ENCODE measurements at regions not wholly inside any gene's neighbourhood (a gene's known extent, or its start where the extent isn't known, plus 50 kb on each side); places are given as distances from the start of the nearest gene placed in this dataset.

DNA sequence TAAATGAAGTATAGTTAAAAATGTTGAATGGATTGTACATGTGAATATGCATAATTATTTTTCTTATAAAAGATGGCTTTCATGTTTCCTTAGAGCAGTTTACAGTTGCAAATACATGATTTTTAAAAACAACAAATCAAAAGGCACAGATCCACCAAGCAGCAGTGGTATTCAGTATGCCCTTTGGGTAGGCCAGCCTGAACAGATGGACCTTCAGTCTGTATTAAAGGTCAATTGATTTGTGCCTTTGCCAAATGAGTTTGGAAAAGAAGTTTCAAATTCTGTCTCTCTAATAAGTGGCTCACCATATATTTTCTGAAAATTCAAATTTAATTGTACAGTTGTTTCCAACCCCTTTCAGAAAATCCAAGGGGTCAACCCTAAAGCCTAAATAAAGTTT lies 477.1 kb downstream of the NSUN3 start:
- TF ChIP-seq EZH2 (IDR thresholded peaks at IDR 0.05; ENCODE audit: borderline replicate concordance, low read depth, low read length, poor library complexity, severe bottlenecking) = no peak
- TF ChIP-seq, protein P1, sequence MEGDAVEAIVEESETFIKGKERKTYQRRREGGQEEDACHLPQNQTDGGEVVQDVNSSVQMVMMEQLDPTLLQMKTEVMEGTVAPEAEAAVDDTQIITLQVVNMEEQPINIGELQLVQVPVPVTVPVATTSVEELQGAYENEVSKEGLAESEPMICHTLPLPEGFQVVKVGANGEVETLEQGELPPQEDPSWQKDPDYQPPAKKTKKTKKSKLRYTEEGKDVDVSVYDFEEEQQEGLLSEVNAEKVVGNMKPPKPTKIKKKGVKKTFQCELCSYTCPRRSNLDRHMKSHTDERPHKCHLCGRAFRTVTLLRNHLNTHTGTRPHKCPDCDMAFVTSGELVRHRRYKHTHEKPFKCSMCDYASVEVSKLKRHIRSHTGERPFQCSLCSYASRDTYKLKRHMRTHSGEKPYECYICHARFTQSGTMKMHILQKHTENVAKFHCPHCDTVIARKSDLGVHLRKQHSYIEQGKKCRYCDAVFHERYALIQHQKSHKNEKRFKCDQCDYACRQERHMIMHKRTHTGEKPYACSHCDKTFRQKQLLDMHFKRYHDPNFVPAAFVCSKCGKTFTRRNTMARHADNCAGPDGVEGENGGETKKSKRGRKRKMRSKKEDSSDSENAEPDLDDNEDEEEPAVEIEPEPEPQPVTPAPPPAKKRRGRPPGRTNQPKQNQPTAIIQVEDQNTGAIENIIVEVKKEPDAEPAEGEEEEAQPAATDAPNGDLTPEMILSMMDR (conservative IDR thresholded peaks at IDR 0.05; ENCODE audit: low read depth, low read length) = no peak
- no peak for DNase-seq (ENCODE audit: low spot score)
- no TSS peak for BruUV-seq (replicated peaks)
- Histone ChIP-seq H3K36me3 (ENCODE audit: insufficient read depth, low read length, poor library complexity, severe bottlenecking) (no peaks in the 10 kb centered on the region), H3K4me3 (ENCODE audit: low read depth, low read length, poor library complexity, severe bottlenecking) (no peak overlapping the region), H3K27ac (ENCODE audit: low read depth, low read length, poor library complexity, severe bottlenecking) (no peak overlapping the region), H3K27me3 (replicated peaks; ENCODE audit: insufficient read depth, low read depth, low read length, poor library complexity) (no peaks in the 10 kb centered on the region), H3K4me1 (ENCODE audit: insufficient read depth, low read length, poor library complexity, severe bottlenecking) (no peaks in the 10 kb centered on the region), H3K9me3 (ENCODE audit: low read depth, low read length, poor library complexity, severe bottlenecking) (no peaks in the 10 kb centered on the region)
- ChIA-PET CTCF (no interaction called here), POLR2A (ENCODE audit: low non-redundant PET) (no interaction called here)
- intact Hi-C loops (cut with micrococcal nuclease; ENCODE audit: unreplicated experiment) = no loop called here

DNA sequence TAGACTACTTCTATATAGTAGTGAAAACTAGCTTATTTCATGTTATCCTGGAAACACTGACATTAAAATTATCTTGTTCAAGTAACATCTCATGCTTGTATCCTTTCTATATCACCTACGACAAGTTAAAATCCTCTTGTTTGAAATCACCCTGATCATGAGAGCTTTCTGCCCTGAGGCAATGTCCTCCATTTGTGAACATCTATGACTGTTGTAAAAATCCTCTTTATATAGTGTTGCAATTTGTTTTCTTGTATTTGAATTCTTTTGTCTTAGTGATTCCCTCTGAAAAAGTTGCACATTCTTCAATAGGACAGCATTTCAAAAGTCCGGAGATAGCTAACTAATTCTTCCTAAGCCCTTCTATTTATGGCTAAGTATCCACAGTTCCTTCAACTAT lies 480.3 kb downstream of the NSUN3 start:
- Histone ChIP-seq H3K4me1 (ENCODE audit: insufficient read depth, low read length, poor library complexity, severe bottlenecking) (no peaks in the 10 kb centered on the region), H3K27ac (ENCODE audit: low read depth, low read length, poor library complexity, severe bottlenecking) (no peak overlapping the region), H3K36me3 (ENCODE audit: insufficient read depth, low read length, poor library complexity, severe bottlenecking) (no peaks in the 10 kb centered on the region), H3K9me3 (ENCODE audit: low read depth, low read length, poor library complexity, severe bottlenecking) (no peaks in the 10 kb centered on the region), H3K4me3 (ENCODE audit: low read depth, low read length, poor library complexity, severe bottlenecking) (no peak overlapping the region), H3K27me3 (replicated peaks; ENCODE audit: insufficient read depth, low read depth, low read length, poor library complexity) (no peaks in the 10 kb centered on the region)
- POLR2A ChIA-PET (ENCODE audit: low non-redundant PET) = no interaction called here
- no TSS peak for BruUV-seq (replicated peaks)
- no peak for DNase-seq (ENCODE audit: low spot score)
- TF ChIP-seq, protein P1 (conservative IDR thresholded peaks at IDR 0.05; ENCODE audit: low read depth, low read length) = no peak
- TF ChIP-seq EZH2 (IDR thresholded peaks at IDR 0.05; ENCODE audit: borderline replicate concordance, low read depth, low read length, poor library complexity, severe bottlenecking) = no peak
- CTCF ChIA-PET = no interaction called here
- intact Hi-C loops (cut with micrococcal nuclease; ENCODE audit: unreplicated experiment) = no loop called here

DNA sequence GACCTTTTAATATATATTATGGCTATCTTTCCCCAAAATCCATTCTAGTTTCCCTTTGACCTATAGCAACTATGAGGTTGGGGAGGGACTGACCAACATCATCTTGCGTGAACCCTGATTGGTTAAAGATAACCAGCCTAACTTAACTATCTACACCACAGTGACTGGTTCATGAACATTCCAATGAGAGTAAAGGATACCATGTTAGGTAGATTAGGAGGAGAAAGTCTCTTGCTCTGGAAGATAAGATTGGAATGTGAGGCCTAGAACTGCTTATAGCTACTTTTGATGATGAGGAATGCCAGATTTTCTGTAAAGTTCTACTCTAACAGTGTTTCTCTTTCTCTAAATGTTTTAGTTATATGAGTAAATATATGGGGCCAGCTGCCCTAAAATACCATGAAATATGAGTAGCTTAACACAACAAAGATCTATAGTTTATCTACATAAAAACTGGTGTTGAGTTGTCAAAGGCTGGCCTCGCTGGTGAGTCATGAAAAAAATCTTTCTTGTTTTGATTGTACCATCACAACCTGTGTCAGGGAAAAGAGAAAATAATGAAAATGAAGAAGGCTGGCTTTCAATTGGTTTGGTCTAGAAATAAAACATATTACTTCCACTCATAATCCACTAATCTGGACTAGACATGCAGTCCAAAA lies 481.4 kb downstream of the NSUN3 start:
- POLR2A ChIA-PET (ENCODE audit: low non-redundant PET) = no interaction called here
- BruUV-seq (replicated peaks) = no TSS peak
- peaks cover 4% of the 10 kb centered on the region for H3K9me3 ChIP-seq (ENCODE audit: low read depth, low read length, poor library complexity, severe bottlenecking)

More for the DNA sequence above, 481.4 kb downstream of the NSUN3 start:
- DNase-seq (ENCODE audit: low spot score) = no peak
- CTCF ChIA-PET = no interaction called here
- H3K4me3 ChIP-seq (ENCODE audit: low read depth, low read length, poor library complexity, severe bottlenecking) = no peak overlapping the region
- no peaks in the 10 kb centered on the region for H3K27me3 ChIP-seq (replicated peaks; ENCODE audit: insufficient read depth, low read depth, low read length, poor library complexity)
- H3K27ac ChIP-seq (ENCODE audit: low read depth, low read length, poor library complexity, severe bottlenecking) = no peak overlapping the region
- H3K4me1 ChIP-seq (ENCODE audit: insufficient read depth, low read length, poor library complexity, severe bottlenecking) = no peaks in the 10 kb centered on the region
- no peak for TF ChIP-seq EZH2 (IDR thresholded peaks at IDR 0.05; ENCODE audit: borderline replicate concordance, low read depth, low read length, poor library complexity, severe bottlenecking)
- TF ChIP-seq, protein P1 (conservative IDR thresholded peaks at IDR 0.05; ENCODE audit: low read depth, low read length) = no peak
- intact Hi-C loops (cut with micrococcal nuclease; ENCODE audit: unreplicated experiment) = loop anchor here (1.0 kb wide), 1 partner anchor 31 kb away; no protein-coding TSS in a partner anchor
- no peaks in the 10 kb centered on the region for H3K36me3 ChIP-seq (ENCODE audit: insufficient read depth, low read length, poor library complexity, severe bottlenecking)

Data from A673 (cell line).